GM21723 (cell line): ENCODE measurements at regions not wholly inside any gene's neighbourhood (a gene's known extent, or its start where the extent isn't known, plus 50 kb on each side); places are given as distances from the start of the nearest gene placed in this dataset.

ENCODE experiments used
- ATAC-seq: cut with Tn5 transposase; IDR thresholded peaks from one replicate; pipeline ENCODE4 v1.9.1; 2021; ENCODE audit warnings: mild to moderate bottlenecking, moderate library complexity; ENCODE audit not compliant: unreplicated experiment

DNA sequence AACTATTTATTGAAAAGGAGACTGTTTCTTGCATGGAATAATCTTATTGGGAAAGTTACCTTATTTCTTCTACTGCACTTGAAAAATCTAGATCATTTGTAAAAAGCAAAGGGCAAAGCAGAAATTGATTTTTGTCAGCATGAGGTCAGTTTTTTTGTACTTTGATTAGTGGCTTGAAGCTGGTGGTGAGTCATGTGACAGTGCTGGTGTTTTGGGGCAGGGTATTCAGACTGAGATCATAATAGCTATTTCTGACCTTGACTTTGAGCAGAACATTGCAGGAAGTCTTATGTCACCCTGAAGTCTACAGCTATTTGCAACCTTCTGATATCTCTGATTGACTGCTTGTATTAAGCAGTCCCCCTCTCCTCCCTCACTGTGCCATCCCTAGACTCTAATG, 66.3 kb upstream of the SORCS3 start:
- ATAC-seq: no peak

DNA sequence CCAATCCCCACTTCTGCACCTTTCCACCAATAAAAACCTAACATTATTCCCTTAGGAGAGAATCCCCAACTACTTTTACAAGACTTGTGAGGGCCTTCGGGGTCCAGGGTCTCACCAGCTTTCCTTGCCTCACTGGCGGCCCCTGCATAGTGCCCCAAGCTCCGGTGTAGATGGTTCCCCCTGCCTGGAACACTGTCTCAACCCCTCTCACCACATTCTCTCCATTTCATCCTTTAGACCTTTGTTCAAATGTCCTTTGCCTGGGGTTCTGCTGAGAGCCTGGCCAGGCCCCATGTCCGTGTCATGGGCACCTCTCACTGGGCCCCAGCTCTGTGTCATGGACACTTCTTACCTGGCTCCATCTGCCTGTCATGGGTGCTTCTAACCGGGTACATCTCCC, 64.5 kb upstream of the SORCS3 start:
- no peak for ATAC-seq

DNA sequence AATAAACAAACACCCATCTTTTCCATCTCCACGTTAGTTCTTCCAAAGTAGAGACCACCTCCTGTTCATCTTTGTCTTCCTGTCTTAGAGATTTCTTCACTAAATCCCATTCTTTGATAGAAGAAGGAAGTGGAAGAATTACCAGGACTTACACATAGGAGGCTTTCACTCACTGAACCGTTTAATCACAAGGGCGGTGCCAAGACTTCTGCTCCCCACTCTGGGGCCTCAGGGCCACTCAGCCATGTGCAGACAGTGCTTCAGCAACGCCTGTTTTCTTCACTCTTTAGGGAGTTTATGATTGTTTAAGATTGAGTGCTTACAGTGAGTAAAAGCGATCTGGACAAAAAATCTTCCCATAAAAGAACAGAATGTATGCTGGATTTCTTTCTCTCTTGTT, 63.9 kb upstream of the SORCS3 start:
- ATAC-seq: no peak

DNA sequence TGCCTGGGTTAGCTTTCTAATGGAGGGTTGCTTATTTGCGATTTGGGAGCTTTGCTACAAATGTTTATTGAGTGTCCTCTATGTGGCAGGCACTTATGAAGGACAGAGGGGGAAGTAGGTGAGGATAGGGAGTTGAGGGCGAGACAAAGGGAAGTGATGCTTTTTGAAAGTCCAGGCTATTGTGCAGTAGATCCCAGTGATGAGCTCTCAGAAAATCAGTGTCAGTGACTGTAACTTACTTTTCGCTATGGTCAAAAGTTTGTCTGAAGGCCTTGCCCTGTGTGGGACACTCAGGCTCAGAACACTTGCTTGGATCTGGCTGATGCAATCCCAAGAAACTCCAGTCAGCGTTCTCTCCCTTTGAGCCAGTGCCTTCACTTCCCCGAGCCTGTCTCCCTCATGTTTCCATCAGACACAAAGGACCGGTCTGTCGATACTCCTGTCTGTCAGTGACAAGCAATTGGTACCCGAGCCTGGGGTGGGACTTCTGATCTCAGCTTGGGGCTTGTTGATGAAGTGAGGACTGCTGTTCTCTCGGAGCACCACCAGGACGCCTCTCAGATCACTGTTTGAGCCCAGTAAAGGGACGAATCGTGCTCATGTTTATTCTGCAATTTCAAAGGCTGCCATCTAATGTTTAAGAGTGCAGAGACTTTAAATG, 63.1 kb upstream of the SORCS3 start:
- no peak for ATAC-seq

DNA sequence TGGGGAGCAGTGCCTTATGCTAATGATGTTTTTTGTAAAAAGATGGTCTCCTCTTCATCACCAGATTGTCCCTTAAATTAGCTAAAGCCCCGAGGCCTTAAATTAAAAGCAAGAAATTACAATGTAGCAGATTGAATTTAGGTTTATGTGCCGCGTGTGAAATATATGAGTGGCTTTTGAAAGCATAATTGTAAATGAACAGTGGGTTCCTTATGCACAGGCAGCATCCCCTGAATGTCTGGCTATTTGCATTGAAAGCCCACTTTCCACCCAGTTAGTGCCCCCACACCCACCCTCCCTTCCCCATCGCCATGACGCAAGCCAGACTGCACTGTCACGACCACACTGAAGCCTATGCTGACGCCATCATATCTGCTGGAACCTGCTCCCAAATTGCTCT, 62.4 kb upstream of the SORCS3 start:
- no peak for ATAC-seq

DNA sequence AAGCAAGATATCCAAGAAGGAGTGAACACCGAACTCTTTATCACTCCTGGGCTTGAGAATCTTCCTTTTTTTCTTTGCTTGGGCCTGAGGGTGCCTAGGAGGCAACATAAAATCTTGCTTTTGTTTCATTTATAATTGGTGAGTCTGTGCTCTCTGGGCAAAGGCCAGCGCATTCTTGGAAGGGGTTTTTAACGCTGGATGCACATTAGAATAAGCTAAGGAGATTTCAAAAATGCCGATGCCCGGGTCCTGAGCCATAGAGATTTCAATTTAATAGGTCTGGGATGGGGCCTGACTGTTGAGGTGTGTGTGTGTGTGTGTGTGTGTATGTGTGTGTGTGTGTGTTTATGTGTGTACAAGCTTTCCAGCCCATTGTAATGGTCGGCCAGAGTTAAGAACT, 62.0 kb upstream of the SORCS3 start:
- ATAC-seq: no peak

GRCh38 chr10:104580321-104580720, 60.8 kb upstream of the SORCS3 start:
- ATAC-seq: no peak

- ATAC-seq: peak; percentile 93
Measured at GRCh38 chr10:104580774-104581675, 60.1 kb upstream of the SORCS3 start.

DNA sequence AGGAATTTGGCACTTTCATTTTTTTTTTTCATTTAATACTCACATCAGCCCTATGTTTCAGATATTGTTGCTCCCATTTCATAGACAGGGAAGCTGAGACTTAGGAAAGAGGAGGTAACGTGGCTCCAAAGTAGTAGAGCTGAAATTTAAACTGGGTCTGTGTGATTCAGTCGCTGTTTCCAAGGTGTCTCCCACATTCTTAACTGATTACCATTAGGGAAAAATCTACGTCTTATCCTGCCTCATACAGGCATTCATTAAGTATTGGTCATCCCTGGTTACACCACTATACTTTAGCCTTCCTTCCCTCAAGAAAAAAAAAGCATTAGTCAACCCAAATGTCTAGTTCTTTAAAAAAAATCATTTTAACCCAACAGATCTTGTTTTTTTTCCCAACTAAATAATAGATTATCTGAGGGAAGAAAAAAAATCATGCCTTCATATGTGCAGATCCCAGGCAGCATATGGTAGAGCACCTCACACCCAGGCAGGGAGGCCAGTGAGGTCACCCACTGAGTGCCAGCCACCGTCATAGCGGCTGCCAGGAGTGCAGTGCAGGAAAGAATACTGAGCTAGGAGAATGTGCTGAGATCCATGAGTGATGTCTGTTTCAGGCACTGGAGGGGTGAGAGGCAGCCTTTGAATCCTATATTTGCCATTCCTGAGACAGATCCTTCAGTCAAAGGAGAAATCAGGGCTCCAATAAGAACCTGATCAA, 59.0 kb upstream of the SORCS3 start:
- no peak for ATAC-seq

DNA sequence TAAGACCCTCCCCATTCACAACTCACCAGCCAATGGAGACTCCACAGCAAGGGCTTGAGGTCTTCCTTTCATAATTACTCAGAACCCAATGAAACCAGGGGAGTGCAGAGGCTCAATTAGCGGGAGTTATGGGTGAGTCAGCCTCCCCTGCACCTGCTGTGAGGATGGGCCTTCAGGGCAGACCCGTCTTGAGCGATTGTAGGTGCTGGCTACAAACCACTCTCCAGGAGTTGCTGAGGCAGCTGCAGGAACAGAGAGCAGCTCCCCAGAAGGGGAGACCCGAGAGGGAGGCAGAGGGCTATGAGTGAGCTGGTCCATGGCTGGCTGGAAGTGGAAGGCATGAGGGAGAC, 58.5 kb upstream of the SORCS3 start:
- ATAC-seq: no peak

DNA sequence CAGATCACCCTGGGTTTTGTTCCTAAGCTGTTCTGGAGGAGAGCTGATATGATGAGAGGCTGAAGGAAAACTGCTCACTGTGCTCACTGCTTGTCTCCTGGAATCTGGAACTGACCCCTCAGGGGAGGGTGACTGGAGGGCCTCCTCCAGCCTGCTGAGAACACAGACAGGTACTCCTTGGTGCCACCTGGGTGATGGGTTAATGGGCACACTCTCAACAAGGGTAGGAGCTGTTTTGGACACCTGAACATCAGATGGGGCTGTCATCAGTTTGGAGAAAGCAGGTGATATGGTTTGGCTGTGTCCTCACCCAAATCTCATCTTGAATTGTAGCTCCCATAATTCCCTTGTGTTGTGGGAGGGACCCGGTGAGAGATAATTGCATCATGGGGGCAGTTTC, 58.1 kb upstream of the SORCS3 start:
- ATAC-seq: no peak

- ATAC-seq: no peak
Measured at GRCh38 chr10:104584541-104584940, 56.5 kb upstream of the SORCS3 start.

DNA sequence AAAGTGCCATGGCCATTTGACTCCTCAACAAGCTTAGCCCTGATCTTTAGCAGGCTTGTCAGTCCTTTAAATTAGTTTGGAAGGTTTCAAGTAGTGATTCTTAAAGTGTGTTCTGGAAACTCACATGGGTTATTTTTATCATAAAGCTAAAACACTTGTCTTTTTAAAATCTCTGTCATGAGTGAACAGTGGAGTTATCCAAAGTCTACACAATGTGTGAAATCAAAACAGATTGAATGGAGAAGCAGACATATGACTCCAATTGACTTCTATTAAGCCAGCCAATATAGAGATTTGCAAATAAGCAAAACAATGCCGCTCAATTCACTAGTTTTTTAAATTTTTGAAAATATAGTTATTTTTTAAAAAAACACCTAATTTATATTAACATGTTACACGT, 53.3 kb upstream of the SORCS3 start:
- ATAC-seq: no peak

GRCh38 chr10:104589431-104589830, 51.7 kb upstream of the SORCS3 start:
- ATAC-seq: no peak

DNA sequence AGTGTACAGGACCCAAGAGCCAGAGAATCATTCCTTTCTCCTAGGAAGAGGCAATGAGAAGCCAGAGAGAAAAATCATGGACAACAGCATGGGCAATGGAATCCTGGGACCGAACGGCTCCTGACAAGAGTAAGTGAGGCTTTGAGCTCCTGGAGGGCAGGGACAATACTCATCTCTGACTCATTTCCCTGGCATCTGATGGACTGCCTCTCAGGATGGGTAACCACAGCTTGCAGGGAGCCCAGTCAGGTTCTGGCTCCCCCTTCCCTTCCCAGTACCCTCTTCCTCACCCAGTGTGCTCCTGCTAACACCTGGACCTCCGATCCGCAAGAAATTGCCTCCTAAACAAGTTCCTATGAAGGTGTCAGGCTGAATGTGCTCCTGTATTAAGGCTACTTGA, 51.2 kb upstream of the SORCS3 start:
- ATAC-seq: no peak
